HG03196 (cell line): ENCODE measurements at regions not wholly inside any gene's neighbourhood (a gene's known extent, or its start where the extent isn't known, plus 50 kb on each side); places are given as distances from the start of the nearest gene placed in this dataset.
"Not testable (repeated sequence)": the region's sequence is repeated elsewhere in the genome, so short reads cannot be mapped to it uniquely, and the experiment has no call there.

Source experiments
- ATAC-seq: cut with Tn5 transposase; IDR thresholded peaks from one replicate; pipeline ENCODE4 v1.9.1; 2021; ENCODE audit not compliant: unreplicated experiment

DNA sequence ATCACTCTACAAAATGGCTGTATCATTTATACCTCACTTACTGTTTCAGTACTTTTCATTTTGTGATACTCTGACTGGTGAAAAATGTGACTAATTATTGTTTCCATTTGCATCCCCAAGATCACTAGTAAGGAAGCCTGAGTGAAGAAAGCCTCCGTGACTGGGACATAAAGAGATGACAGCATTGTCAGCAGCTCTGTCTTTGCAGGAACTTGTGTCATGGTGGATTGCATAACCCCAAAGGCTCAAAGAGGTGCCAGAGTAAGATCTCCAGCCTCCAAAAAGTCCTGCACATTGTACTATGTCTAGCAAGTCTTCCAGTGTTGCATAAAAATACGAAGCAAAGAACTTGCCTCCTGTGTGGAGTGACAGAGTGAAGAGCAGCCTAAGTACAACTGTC lies 187.5 kb upstream of the CRIM1 start:
- no peak for ATAC-seq

DNA sequence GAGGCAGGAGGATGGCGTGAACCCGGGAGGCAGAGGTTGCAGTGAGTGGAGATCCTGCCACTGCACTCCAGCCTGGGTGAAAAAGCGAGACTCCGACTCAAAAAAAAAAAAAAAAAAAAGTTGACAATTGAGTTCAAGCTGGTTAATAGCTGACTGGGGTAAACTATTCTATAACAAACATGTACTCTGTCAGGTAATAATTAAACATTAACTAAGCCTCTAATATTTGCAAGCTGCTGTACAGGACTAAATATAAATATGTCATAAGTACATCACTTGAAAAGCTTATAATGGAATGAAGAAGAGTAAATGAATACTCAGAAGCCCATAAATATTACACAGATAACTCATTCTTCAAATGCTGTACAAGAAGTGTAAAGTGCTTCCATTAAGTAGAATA lies 190.4 kb upstream of the CRIM1 start:
- ATAC-seq = peak; percentile 69

DNA sequence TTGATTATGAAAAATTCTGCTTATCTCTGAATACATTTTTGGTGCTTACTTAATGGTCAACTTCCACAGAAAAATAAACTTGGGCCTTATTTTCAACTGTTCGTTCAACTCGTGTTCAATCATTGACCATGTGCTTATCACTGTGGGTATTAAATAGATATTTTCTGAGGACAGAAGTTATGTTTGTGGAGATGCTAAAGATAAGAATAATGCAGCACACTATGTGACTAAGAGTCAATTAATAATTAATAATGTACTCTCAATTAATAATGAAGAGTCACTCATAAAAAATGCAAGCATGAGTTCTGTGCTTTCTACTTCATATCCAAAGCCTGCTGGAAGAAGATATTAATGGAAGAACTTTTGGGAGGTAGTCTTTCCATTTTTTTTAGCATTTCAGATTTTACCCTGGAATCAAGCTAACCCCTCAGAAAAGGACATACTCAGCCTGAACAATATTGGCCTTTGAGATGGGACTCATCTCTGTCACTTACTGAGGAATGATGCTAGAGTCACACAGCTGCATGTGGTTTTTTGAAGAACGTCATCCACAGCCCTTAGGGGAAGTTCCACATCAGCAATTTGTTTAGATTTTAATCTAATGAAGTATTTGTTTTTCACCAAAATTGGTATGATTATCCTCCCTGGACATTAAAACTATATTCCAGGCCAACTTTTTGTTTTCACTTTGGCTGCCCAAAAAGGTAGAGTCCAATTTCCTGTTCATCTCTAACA lies 191.9 kb upstream of the CRIM1 start:
- ATAC-seq = peak; percentile 71

DNA sequence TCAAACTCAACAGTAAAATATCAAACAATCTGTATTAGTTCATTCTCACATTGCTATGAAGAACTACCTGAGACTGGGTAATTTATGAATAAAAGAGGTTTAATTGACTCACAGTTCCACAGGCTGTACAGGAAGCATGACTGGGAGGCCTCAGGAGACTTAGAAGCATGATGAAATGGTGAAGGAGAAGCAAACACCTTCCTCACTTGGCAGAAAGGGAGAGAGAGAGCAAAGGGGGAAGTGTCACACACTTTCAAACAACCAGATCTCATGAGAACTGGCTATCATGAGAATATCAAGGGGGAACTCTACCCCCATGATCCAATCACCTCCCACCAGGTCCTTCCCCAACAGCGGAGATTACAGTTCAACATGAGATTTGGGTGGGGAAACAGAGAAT lies 198.5 kb upstream of the CRIM1 start:
- not testable (repeated sequence) for ATAC-seq

DNA sequence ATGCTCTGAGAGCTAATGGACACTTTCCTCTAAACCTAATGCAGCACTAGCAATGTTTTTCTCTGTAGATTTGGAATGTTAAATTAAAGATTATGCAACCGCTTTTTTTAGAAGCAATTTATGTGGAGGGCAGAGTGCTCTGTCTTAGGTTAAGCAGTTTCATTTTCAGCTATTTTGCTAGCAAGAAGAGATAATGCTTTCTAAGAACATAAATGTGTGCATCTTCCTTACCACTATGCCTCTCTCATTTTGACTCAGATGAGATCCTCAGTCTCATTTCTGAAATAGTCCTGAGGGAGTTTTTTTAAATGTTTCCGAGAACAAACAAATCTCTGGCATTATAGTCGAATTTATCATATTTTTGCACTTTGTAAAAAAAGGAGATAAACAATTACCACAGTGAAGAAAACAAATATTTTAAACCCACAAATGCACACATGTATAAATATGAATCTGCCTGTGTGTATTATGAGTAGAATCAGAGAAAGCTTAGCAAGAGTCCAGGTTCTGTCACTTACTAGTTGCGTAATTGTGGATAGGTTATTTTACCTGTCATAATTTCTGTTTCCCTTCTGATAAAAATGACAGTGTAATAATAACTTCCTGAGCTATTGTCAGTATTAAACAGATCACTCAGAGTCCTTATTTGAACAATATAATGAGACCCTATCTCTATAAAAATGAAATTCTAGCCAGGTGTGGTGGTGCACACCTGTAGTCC lies 207.7 kb upstream of the CRIM1 start:
- peak; percentile 89 for ATAC-seq

DNA sequence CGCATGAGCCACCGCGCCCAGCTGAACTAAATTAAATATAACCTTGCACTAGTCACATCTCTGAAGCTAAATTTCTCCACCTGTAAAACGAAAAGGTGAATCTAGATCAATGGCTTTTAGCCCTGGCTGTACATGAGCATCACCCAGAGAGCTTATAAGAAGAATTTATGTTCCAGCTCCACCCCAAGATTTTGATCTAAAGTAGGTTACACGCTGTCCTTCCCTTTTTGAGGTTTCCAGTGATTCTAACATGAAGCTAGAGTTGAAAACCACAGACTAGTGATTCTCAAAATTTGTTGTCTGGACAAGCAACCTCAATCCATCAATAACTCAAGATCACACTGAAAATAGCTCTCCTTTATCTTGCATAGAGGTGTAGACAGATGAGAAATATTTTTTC lies 208.8 kb upstream of the CRIM1 start:
- ATAC-seq = no peak

DNA sequence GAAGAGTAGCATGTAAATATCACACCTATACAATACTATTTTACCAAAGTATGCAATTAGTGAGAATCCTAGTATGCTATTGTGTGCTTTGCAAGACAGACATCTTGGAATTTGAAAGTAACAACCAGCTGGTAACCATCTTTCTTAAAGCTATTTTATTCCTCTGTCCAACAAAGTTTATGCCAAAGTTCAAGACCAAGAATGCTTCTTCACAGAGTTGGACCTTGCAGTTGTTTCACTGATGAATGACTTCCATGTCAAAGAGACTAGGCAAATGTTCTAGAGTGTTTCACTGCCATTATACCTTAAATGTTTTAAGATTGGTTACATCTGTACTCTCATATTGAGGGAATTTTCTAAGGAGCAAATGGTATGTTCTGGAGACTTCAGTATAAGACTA lies 215.2 kb upstream of the CRIM1 start:
- ATAC-seq = no peak

DNA sequence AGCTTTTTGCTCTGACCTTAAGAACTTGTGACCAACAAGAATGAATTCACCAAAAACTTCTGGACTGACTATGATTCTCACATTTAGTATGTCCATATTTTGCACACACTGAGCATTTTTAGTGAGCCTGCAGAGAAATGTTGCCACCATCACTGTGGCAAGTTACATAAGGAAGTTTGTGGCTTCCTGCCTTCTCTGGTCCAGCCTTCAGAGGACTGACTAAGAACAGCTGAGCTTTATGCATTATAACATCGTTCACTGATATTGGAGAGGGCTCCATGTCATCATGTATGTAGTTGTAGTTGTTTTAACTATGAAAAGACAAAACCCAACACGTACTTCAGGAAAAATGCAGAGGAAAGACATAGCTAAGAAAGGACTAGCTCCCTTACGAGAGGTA lies 218.0 kb upstream of the CRIM1 start:
- no peak for ATAC-seq

DNA sequence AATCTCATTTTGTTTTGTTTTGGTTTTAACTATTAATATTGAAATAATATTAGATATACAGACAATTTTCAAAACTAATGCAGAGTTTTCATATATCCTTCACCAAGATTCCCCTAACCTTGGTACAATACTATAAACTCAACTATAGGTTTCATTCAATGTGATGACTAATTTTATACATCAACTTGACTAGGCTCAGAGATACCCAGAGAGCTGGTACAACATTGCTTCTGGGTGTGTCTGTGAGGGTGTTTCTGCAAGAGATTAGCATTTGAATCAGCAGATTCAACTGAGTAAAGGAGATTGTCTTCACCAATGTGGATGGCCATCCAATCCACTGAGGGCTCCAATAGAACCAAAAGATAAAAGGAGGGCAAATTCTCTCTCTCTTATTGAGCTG lies 221.3 kb upstream of the CRIM1 start:
- no peak for ATAC-seq

DNA sequence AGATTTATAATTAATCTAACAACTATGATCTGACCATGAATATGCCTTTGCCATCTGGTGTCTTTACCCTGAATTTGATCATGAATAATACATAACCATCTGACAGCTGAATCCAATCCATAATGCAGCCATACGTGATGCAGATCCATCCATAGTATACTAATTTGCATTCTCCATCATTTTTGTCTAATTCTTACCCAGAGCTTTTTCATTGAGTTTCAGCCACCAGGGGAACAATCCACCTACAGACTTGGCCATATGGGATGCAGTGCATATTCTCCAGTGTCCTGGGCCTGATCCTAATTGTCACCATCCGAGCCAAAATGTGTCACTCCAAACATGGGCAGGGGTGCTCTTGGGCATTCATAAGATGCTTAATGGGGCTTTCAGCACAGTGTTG lies 227.2 kb upstream of the CRIM1 start:
- no peak for ATAC-seq

DNA sequence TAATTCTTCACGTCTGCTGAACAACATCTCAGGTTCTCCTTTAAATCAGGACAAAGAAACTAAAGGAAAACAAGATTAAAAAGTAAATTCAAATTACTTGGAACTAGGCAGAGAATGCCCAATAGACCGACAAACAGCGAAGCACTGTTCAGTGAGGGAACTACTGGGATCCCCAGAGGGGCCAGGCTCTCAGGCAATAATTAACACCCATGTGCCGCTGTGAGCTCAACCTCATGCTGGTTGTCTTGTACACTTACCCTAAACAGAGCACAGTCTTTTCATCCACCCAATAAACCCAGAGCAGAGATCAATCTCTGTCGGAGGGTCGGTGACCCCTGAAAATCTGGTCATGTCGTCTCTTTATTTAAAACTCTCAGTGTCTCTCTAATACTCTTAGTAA lies 229.9 kb upstream of the CRIM1 start:
- no peak for ATAC-seq

DNA sequence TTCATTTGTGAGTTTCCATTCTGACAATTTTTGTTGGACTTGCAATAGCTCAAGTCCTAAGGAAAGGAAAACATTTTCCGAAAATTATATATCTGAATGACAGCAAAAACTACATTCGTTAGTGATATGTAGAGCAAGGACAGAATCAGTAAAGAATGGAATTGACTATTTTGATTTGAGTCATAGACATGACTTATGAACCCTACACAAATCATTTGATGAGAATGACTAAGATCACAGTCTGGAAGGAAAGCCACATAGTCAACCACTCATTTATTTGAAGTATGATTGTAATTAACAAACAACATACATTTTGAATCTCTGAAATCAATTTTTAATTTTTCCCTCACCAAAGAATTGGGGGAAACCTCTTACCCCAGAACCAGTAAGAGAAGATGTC lies 231.6 kb upstream of the CRIM1 start:
- ATAC-seq = no peak

DNA sequence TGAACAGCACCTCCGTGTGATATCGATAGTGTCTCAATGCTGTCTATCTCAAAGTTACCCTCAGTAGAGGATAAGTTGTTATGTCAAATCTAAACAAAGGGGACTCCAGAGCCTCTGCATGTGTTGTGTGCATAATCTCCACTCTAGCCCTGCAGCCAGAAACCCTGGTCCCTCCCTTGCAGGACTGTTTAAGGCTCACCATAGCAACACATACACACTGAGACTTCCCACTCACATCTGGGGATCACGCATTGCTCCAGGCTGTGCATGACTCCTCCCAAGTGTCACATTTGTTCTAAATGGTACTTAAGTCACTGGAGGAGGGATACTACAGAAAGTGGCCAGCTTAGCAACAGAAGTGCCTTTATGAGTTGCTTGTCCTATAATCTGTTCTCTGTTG lies 258.6 kb upstream of the CRIM1 start:
- ATAC-seq = no peak

DNA sequence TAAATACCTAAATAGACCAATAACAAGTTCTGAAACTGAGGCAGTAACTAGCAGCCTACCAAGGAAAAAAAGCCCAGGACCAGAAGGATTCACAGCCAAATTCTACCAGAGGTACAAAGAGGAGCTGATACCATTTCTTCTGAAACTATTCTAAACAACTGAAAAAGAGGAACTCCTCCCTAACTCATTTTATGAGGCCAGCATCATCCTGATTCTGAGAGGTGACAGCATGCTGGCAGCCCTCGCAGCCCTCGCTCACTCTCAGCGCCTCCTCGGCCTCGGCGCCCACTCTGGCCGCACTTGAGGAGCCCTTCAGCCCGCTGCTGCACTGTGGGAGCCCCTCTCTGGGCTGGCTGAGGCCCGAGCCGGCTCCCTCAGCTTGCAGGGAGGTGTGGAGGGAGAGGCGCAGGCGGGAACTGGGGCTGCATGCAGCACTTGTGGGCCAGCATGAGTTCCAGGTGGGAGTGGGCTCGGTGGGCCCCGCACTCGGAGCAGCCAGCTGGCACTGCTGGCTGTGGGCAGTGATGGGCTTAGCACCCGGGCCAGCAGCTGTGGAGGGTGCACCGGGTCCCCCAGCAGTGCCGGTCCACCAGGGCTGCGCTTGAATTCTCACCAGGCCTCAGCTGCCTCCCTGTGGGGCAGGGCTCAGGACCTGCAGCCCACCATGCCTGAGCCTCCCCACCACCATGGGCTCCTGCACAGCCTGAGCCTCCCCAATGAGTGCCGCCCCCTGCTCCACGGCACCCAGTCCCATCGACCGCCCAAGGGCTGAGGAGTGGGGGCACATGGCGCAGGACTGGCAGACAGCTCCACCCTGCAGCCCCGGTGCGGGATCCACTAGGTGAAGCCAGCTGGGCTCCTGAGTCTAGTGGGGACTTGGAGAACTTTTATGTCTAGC lies 263.5 kb upstream of the CRIM1 start:
- not testable (repeated sequence) for ATAC-seq

DNA sequence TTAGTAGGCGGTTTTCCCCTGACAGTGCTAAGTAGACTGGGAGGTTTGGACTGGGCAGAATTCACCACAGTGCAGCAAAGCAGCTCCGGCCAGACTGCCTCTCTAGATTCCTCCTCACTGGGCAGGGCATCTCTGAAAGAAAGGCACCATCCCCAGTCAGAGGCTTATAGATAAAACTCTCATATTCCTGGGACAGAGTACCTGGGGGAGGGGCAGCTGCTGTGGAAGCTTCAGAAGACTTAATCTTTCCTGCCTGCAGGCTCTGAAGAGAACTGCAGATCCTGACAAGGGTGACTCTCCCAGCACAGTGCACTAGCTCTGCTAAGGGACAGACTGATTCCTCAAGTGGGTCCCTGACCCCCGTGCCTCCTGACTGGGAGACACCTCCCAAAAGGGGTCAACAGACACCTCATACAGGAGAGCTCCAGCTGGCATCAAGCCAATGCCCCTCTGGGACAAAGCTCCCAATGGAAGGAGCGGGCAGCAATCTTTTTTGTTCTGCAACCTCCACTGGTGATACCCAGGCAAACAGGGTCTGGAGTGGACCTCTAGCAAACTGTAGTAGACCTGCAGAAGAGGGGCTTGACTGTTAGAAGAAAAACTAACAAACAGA lies 266.8 kb upstream of the CRIM1 start:
- ATAC-seq = no peak

DNA sequence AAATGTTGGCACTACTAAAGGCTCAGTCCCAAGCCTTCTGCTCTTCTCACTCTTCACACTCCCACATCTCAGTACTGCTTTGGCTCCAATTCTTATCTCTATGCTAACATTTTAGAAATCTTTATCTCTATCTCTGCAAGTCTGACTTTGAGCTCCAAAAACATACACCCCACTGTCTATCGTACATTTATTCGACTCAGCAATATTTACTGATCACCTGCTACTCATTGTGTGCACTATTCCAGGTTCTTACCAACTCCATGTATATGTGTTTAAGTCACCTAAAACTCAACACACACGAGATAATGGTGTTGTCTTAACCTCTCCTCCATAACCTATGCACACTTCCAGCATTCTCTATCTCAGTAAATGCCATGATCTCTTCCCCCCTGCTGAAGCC lies 268.2 kb upstream of the CRIM1 start:
- ATAC-seq = no peak

DNA sequence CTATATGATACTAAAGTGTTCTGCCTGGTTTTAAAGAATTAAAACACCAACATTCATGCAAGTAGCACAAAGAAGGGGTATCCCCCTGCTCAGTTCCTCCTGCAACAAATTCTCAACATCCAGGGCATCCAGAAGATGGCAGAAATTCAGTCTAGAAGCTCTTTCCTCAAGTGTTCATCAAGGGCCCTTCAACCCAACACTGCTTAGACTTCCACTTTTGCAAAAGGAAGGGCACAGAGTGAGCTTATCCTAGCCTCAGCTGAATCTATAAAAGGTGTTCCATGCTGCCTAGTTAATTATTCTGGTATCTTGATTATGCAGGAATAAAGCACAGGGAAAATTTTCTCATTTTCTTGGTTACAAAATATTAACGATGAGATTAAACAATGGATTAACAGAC lies 275.8 kb upstream of the CRIM1 start:
- no peak for ATAC-seq

DNA sequence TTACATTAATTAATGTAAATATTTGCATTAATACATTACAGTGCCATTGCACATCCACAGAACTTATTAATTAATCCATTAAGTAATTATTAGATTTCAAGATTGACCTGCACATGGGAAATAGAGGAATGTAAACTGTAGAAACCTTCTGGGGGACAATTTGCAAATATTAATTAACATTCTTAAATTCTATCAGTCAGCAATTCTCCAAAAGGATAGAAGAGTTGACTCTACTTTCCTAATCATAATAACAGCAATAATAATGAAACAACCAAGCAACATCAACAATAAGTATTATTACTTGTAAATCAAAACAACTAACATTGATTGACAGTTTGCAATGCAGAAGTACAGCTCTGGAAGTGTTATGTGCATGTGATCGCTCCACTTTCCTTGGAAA lies 281.6 kb upstream of the CRIM1 start:
- ATAC-seq = no peak

DNA sequence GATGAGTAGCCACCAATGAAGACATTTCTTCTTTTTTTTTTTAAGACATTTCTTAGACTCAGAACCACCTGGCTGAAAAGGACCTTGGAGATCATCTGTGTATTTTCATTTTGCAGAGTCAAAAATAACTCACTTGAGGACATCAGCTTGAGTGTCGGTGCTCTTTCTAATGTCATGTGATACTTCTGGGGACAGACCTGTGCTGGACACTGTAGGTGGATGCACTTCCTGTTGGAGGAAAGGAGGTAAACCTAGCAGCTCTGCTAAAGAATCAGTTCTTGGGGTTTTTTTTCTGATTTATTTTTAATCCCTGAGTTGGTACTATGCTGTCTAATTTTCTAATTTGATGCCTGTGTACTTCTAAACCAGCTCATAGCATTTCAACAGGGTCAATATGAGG lies 283.9 kb upstream of the CRIM1 start:
- ATAC-seq = no peak

DNA sequence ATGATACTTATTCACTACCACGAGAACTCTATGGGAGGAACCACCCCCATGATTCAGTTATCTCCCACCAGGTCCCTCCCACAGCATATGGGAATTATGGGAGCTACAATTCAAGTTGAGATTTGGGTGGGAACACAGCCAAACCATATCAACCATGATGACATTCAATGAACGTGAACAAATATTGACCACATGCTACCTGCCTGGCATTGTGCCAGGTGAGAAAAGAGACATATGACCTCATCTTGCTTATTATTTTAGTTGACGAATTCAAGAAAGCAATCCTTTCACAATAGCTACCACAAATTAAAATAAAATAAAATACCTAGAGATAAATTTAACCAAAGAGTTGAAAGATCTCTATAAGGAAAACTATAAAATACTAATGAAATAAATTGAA lies 286.5 kb upstream of the CRIM1 start:
- ATAC-seq = no peak

DNA sequence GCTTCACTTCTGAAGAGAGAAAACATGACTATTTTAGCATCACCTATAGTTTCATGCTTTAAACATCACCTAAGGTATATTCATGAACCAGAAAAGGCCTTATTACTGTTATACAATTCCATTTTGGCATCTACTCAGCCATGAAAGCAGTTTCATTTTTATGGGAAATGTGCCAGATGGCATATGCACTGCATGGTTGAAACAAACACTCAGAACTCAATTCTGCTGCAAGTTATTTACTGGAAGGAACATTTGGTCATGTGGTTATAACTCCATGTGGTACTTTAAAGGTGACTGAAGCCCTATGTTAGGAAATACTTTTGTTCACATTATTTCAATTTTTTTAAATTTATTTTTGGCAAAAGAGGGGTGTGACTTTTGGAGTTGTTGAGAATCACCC lies 287.5 kb upstream of the CRIM1 start:
- no peak for ATAC-seq
